ENCODE measurements at regions not wholly inside any gene's neighbourhood (a gene's known extent, or its start where the extent isn't known, plus 50 kb on each side); places are given as distances from the start of the nearest gene placed in this dataset.

DNA sequence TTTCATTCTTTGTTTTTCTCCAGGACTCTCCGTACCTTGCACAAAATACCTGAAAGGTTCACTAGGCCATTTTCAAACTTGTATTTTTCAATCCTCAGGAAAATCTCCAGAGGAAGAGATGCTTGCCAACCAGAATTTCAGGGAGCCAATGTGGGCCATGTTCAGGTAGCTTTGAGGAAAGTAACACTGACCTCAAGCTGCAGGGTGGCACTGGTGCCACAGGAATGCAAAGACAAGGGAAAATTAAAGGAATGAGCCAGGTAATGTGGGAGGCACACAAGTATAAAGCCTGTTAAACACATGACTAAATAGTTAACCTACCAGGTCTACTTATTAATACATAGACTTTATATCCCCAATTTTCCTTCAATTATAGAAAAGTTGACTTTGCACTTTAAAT lies 51.9 kb upstream of the GAP43 start:
- TF ChIP-seq, protein P1, sequence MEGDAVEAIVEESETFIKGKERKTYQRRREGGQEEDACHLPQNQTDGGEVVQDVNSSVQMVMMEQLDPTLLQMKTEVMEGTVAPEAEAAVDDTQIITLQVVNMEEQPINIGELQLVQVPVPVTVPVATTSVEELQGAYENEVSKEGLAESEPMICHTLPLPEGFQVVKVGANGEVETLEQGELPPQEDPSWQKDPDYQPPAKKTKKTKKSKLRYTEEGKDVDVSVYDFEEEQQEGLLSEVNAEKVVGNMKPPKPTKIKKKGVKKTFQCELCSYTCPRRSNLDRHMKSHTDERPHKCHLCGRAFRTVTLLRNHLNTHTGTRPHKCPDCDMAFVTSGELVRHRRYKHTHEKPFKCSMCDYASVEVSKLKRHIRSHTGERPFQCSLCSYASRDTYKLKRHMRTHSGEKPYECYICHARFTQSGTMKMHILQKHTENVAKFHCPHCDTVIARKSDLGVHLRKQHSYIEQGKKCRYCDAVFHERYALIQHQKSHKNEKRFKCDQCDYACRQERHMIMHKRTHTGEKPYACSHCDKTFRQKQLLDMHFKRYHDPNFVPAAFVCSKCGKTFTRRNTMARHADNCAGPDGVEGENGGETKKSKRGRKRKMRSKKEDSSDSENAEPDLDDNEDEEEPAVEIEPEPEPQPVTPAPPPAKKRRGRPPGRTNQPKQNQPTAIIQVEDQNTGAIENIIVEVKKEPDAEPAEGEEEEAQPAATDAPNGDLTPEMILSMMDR (IDR thresholded peaks at IDR 0.05): no peak
- TF ChIP-seq POLR2AphosphoS5 (IDR thresholded peaks at IDR 0.05) (no peak), POLR2A (IDR thresholded peaks at IDR 0.05) (no peak), EP300 (IDR thresholded peaks at IDR 0.05) (no peak)
